ENCODE measurements at regions not wholly inside any gene's neighbourhood (a gene's known extent, or its start where the extent isn't known, plus 50 kb on each side); places are given as distances from the start of the nearest gene placed in this dataset.

GRCh38 chr11:116600930-116601329 is 171.9 kb downstream of the BUD13 start:
- ATAC-seq (ENCODE audit: low FRiP score in 2 of 2) (no peak), DNase-seq (no peak)
- Histone ChIP-seq H3K36me3 (no peaks in the 10 kb centered on the region), H3K4me3 (no peak overlapping the region), H3K27ac (no peak overlapping the region), H3K9me3 (no peaks in the 10 kb centered on the region), H3K4me1 (no peaks in the 10 kb centered on the region), H3K27me3 (no peaks in the 10 kb centered on the region)
- TF ChIP-seq POLR2AphosphoS5 (IDR thresholded peaks at IDR 0.05) (no peak), EP300 (IDR thresholded peaks at IDR 0.05) (no peak), POLR2A (IDR thresholded peaks at IDR 0.05) (no peak), CTCF (IDR thresholded peaks at IDR 0.05) (no peak)
- 74 to 83% methylated on average over 4 of the region's 4 CpGs for WGBS, 2 donors

DNA sequence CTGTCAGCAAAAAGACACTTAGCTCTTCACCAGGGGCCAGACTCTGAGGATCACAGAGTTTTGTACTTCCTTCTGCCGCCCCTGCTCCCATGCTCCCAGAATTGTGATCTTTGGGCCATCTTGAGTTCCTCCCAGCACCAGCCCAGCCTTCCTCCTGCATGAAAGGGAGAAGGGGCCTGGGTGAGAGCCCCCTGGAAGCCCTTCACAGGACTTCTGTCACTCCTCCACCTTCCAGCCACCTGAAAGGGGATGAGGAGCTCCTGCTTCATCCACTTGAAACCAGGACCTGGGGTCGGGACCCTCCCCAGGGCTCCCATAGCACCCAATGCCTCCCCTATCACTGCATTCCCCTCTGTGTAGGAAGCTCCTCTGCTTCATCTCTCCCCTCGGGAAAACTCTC is 174.2 kb downstream of the BUD13 start:
- H3K9me3 ChIP-seq, result no peaks in the 10 kb centered on the region
- TF ChIP-seq CTCF (IDR thresholded peaks at IDR 0.05) (no peak), POLR2AphosphoS5 (IDR thresholded peaks at IDR 0.05) (no peak), EP300 (IDR thresholded peaks at IDR 0.05) (no peak), POLR2A (IDR thresholded peaks at IDR 0.05) (no peak)
- no peak overlapping the region for H3K27ac ChIP-seq
- ATAC-seq (ENCODE audit: low FRiP score in 2 of 2), result no peak
- H3K4me3 ChIP-seq, result no peak overlapping the region
- no peak for DNase-seq
- no peaks in the 10 kb centered on the region for H3K4me1 ChIP-seq
- H3K36me3 ChIP-seq, result no peaks in the 10 kb centered on the region
- no peaks in the 10 kb centered on the region for H3K27me3 ChIP-seq
- 66% methylated on average over 3 of the region's 3 CpGs for WGBS, 2 donors

DNA sequence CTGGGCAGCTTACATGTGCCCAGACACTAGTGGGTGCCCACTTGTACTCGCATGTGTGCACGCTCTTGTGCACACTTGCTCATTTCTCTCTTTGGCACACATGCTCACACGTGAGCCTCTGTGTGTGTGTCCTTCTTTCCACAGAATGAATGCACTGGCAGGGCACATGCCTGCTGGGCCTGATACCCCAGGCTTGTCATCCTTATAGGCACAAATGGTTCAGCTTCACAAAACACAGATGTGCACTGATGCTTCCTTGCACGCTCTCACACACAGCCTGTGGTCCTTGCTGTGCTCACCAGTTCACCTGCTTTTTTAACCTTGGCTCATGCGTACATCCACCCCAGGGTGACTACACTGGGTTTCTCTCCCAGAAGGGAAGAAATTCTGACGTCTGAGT is 174.8 kb downstream of the BUD13 start:
- Histone ChIP-seq H3K36me3 (no peaks in the 10 kb centered on the region), H3K4me3 (no peak overlapping the region), H3K4me1 (no peaks in the 10 kb centered on the region), H3K27ac (no peak overlapping the region), H3K9me3 (no peaks in the 10 kb centered on the region), H3K27me3 (no peaks in the 10 kb centered on the region)
- DNase-seq, result no peak
- TF ChIP-seq POLR2A (IDR thresholded peaks at IDR 0.05) (no peak), POLR2AphosphoS5 (IDR thresholded peaks at IDR 0.05) (no peak), CTCF (IDR thresholded peaks at IDR 0.05) (no peak), EP300 (IDR thresholded peaks at IDR 0.05) (no peak)
- no peak for ATAC-seq (ENCODE audit: low FRiP score in 2 of 2)
- 83 to 84% methylated on average over 6 of the region's 6 CpGs for WGBS, 2 donors

GRCh38 chr11:116596346-116597260 is 176.2 kb downstream of the BUD13 start:
- no peaks in the 10 kb centered on the region for H3K27me3 ChIP-seq
- ATAC-seq (ENCODE audit: low FRiP score in 2 of 2) (no peak), DNase-seq (no peak)
- H3K4me3 ChIP-seq, result no peak overlapping the region
- no peaks in the 10 kb centered on the region for H3K9me3 ChIP-seq
- no peaks in the 10 kb centered on the region for H3K36me3 ChIP-seq
- H3K4me1 ChIP-seq, result no peaks in the 10 kb centered on the region
- H3K27ac ChIP-seq, result no peak overlapping the region
- WGBS, 2 donors, result 81% methylated on average over 11 of the region's 12 CpGs
- TF ChIP-seq POLR2AphosphoS5 (IDR thresholded peaks at IDR 0.05), result no peak
- TF ChIP-seq EP300 (IDR thresholded peaks at IDR 0.05), result no peak
- no peak for TF ChIP-seq CTCF (IDR thresholded peaks at IDR 0.05)
- TF ChIP-seq POLR2A (IDR thresholded peaks at IDR 0.05), result no peak
